HCT116 (cell line): ENCODE measurements at regions not wholly inside any gene's neighbourhood (a gene's known extent, or its start where the extent isn't known, plus 50 kb on each side); places are given as distances from the start of the nearest gene placed in this dataset.

Experiments
- ATAC-seq: fragments of 200-7000 bp; cut with Tn5 transposase; 2 replicates; pipeline ENCODE4 v1.9.1; 2020; ENCODE audit warnings: mild to moderate bottlenecking, moderate library complexity
- BruUV-seq: library from RNA; stranded (reverse); fragments of 400-500 nt; replicated peaks from 2 replicates; lab custom pipeline; 2021; lab: Mats Ljungman, UMichigan
- CTCF ChIA-PET: fragments of 300-600 bp; sonication (Branson Sonifier 250); formaldehyde crosslinking; loops from one replicate; lab custom pipeline; 2021; ENCODE audit warnings: antibody characterized with exemption; lab: Charles Lee
- POLR2A ChIA-PET: fragments of 300-600, 350-600 bp; sonication (Branson Sonifier 250); formaldehyde crosslinking; loops from one replicate; lab custom pipeline; 2021; ENCODE audit warnings: antibody characterized with exemption; lab: Charles Lee
- RAD21 ChIA-PET, 2 experiments: fragments of 300-600 bp; sonication (Branson Sonifier 250); formaldehyde crosslinking; loops; one replicate each; lab custom pipeline; 2023; ENCODE audit warnings: low total read pairs in 2 of 2; ENCODE audit not compliant: uncharacterized antibody in 2 of 2, unreplicated experiment in 2 of 2, low non-redundant PET in 1 of 2; lab: Charles Lee
- DNase-seq: peaks from one replicate; pipeline ENCODE4 v3.0.0-alpha.2; 2010; ENCODE audit warnings: low read depth, low spot score
- H2AFZ ChIP-seq: fragments of 200-600 bp; shearing (Covaris generic), sonication (generic); 2 replicates; pipeline ENCODE4 v1.6.1; 2017; ENCODE audit warnings: low read depth, mixed run types, mixed read lengths, antibody characterized with exemption, low read length; ENCODE audit not compliant: poor library complexity, severe bottlenecking
- H3K27ac ChIP-seq: 2 replicates; pipeline ENCODE4 v1.5.1; 2012; ENCODE audit warnings: low read depth, low read length
- H3K27me3 ChIP-seq: fragments of 200-600 bp; sonication (generic); 2 replicates; pipeline ENCODE4 v1.6.1; 2016; ENCODE audit warnings: mixed run types, low read length, mixed read lengths; ENCODE audit not compliant: insufficient read depth
- H3K36me3 ChIP-seq, 2 experiments: fragments of 200-500 bp in 1 of 2; fragments of 200-600 bp in 1 of 2; sonication (Bioruptor generic) in 1 of 2; sonication (generic) in 1 of 2; 2 replicates each; pipeline versions ENCODE4 v1.5.1 to v1.6.1; 2014 to 2016; ENCODE audit warnings: low read length in 2 of 2, inconsistent platforms in 1 of 2, mixed read lengths in 1 of 2, mixed run types in 1 of 2; ENCODE audit not compliant: insufficient read depth in 2 of 2, control insufficient read depth in 1 of 2
- H3K4me1 ChIP-seq, 2 experiments: fragments of 200-600 bp in 1 of 2; sonication (generic) in 1 of 2; 2 replicates each; pipeline versions ENCODE4 v1.5.1 to v1.6.1; 2012 to 2017; ENCODE audit warnings: low read length in 2 of 2, inconsistent platforms in 1 of 2, mild to moderate bottlenecking in 1 of 2, mixed read lengths in 1 of 2, mixed run types in 1 of 2, moderate library complexity in 1 of 2; ENCODE audit not compliant: insufficient read depth in 2 of 2, control insufficient read depth in 1 of 2
- H3K4me2 ChIP-seq: fragments of 200-600 bp; sonication (generic); 2 replicates; pipeline ENCODE4 v1.6.1; 2017; ENCODE audit warnings: mixed run types, low read length, mixed read lengths
- H3K4me3 ChIP-seq, 2 experiments: fragments of 200-600 bp in 1 of 2; sonication (generic) in 1 of 2; replicated peaks in 1 of 2; 2 replicates each; pipeline ENCODE4 v1.5.1; 2011 to 2016; ENCODE audit warnings: low read length in 2 of 2, control low read depth in 1 of 2, low read depth in 1 of 2, mild to moderate bottlenecking in 1 of 2, mixed read lengths in 1 of 2, mixed run types in 1 of 2
- H3K79me2 ChIP-seq: fragments of 200-600 bp; sonication (generic); 2 replicates; pipeline ENCODE4 v1.6.1; 2017; ENCODE audit warnings: mild to moderate bottlenecking, mixed run types, low read length, moderate library complexity, mixed read lengths; ENCODE audit not compliant: insufficient read depth
- H3K9ac ChIP-seq: fragments of 200-600 bp; sonication (generic); 2 replicates; pipeline ENCODE4 v1.6.1; 2016; ENCODE audit warnings: low read length, mixed read lengths
- H3K9me2 ChIP-seq: fragments of 200-600 bp; sonication (generic), shearing (Covaris generic); 2 replicates; pipeline ENCODE4 v1.6.1; 2017; ENCODE audit warnings: mixed run types, mild to moderate bottlenecking, moderate library complexity; ENCODE audit not compliant: insufficient read depth
- H3K9me3 ChIP-seq, 2 experiments: fragments of 200-500 bp in 1 of 2; fragments of 200-600 bp in 1 of 2; sonication (Bioruptor generic) in 1 of 2; sonication (generic) in 1 of 2; 2 replicates each; pipeline ENCODE4 v1.6.1; 2014 to 2017; ENCODE audit warnings: low read length in 2 of 2, mixed read lengths in 2 of 2, inconsistent platforms in 1 of 2, low read depth in 1 of 2, mild to moderate bottlenecking in 1 of 2, mixed run types in 1 of 2, moderate library complexity in 1 of 2; ENCODE audit not compliant: control insufficient read depth in 1 of 2, insufficient read depth in 1 of 2
- H4K20me1 ChIP-seq: fragments of 200-600 bp; sonication (generic), shearing (Covaris generic); 2 replicates; pipeline ENCODE4 v1.6.1; 2017; ENCODE audit warnings: mixed run types, mild to moderate bottlenecking, moderate library complexity; ENCODE audit not compliant: insufficient read depth
- CEBPB ChIP-seq: IDR thresholded peaks from 2 replicates; pipeline ENCODE4 v1.6.1; 2012; ENCODE audit warnings: low read depth
- EGR1 ChIP-seq: IDR thresholded peaks from 2 replicates; pipeline ENCODE4 v1.6.1; 2012; ENCODE audit warnings: low read depth
- EZH2 ChIP-seq: fragments of 200-600 bp; sonication (generic); IDR thresholded peaks from 2 replicates; pipeline ENCODE4 v1.6.1; 2017; ENCODE audit warnings: antibody characterized with exemption, mixed run types
- EZH2phosphoT487 ChIP-seq: fragments of 200-600 bp; IDR thresholded peaks from 2 replicates; pipeline ENCODE4 v1.6.1; 2018; ENCODE audit warnings: antibody characterized with exemption, borderline replicate concordance
- JUND ChIP-seq: IDR thresholded peaks from 2 replicates; pipeline ENCODE4 v1.6.1; 2012
- POLR2A ChIP-seq: IDR thresholded peaks from 2 replicates; pipeline ENCODE4 v1.7.0; 2011; ENCODE audit warnings: borderline replicate concordance; ENCODE audit not compliant: insufficient read depth, insufficient read length; ENCODE audit errors: extremely low read depth
- POLR2AphosphoS5 ChIP-seq: IDR thresholded peaks from 2 replicates; pipeline ENCODE4 v1.6.1; 2011; ENCODE audit warnings: mild to moderate bottlenecking, low read depth, low read length, moderate library complexity
- RAD21 ChIP-seq: IDR thresholded peaks from 2 replicates; pipeline ENCODE4 v1.6.1; 2012; ENCODE audit warnings: low read depth, mild to moderate bottlenecking
- SIN3A ChIP-seq: IDR thresholded peaks from 2 replicates; pipeline ENCODE4 v1.6.1; 2012; ENCODE audit warnings: low read depth
- SRF ChIP-seq: IDR thresholded peaks from 2 replicates; pipeline ENCODE4 v1.6.1; 2012; ENCODE audit warnings: low read depth
- TCF7L2 ChIP-seq: IDR thresholded peaks from 2 replicates; pipeline ENCODE4 v1.7.0; 2011; ENCODE audit warnings: borderline replicate concordance, inconsistent platforms; ENCODE audit not compliant: insufficient read depth, insufficient read length; ENCODE audit errors: extremely low read depth
- YY1 ChIP-seq: IDR thresholded peaks from 2 replicates; pipeline ENCODE4 v1.6.1; 2011; ENCODE audit warnings: low read length, low read depth, moderate library complexity, mild to moderate bottlenecking; ENCODE audit not compliant: insufficient replicate concordance; ENCODE audit errors: extremely low read depth
- ZFX ChIP-seq: fragments of 450-650 bp; IDR thresholded peaks from 2 replicates; pipeline ENCODE4 v1.6.1; 2017
- ZNF274 ChIP-seq: fragments of 200-500 bp; sonication (Bioruptor generic); IDR thresholded peaks from 2 replicates; pipeline ENCODE4 v1.6.1; 2014; ENCODE audit warnings: mild to moderate bottlenecking, low read depth, low read length, inconsistent platforms
- intact Hi-C: fragments of 100-400 bp; cut with micrococcal nuclease; formaldehyde crosslinking; loops from 2 replicates; pipeline ENCODE4 v1.10.0; 2022
- TF ChIP-seq, protein P1 (sequence below): IDR thresholded peaks from 2 replicates; pipeline ENCODE4 v1.6.1; 2012
- TF ChIP-seq, protein P2 (sequence below): IDR thresholded peaks from 2 replicates; pipeline ENCODE4 v1.6.1; 2012; ENCODE audit warnings: low read depth
- TF ChIP-seq, protein P3 (sequence below), 3 experiments: fragments of 200-600 bp in 1 of 3; sonication (generic) in 1 of 3; IDR thresholded peaks in 2 of 3; conservative IDR thresholded peaks in 1 of 3; 2 replicates each; pipeline ENCODE4 v1.5.1; 2012 to 2017; ENCODE audit warnings: low read depth in 2 of 3, low read length in 2 of 3, antibody characterized with exemption in 1 of 3, borderline replicate concordance in 1 of 3, control low read depth in 1 of 3, mild to moderate bottlenecking in 1 of 3, mixed read lengths in 1 of 3, mixed run types in 1 of 3, moderate library complexity in 1 of 3; ENCODE audit not compliant: insufficient read depth in 1 of 3
- TF ChIP-seq, protein P4 (sequence below): IDR thresholded peaks from 2 replicates; pipeline ENCODE4 v1.6.1; 2011; ENCODE audit warnings: mild to moderate bottlenecking, low read length, moderate library complexity; ENCODE audit not compliant: insufficient replicate concordance; ENCODE audit errors: extremely low read depth
- TF ChIP-seq, protein P5 (sequence below): IDR thresholded peaks from 2 replicates; pipeline ENCODE4 v1.6.1; 2012

DNA sequence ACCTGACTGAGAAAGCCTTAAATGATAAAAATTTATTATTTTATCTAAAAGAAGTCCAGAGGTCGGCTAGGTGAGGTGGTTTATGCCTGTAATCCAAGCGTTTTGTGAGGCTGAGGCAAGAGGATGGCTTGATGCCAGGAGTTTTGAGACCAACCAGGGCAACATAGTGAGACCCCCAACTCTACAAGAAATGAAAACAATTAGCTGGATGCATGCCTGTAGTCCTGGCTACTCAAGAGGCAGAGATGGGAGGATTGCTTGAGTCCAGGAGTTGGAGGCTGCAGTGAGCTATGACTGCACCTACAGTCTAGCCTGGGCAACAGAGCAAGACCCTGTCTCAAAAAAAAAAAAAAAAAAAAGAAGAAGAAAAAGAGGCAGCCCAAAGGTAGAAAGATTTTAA lies 179.9 kb upstream of the KIF2A start:
- Histone ChIP-seq H3K9ac (no peak overlapping the region), H2AFZ (no peak overlapping the region), H3K79me2 (no peaks in the 10 kb centered on the region), H3K4me3 (no peak overlapping the region), H3K4me2 (no peak overlapping the region), H3K9me3 (no peaks in the 10 kb centered on the region), H3K9me2 (no peaks in the 10 kb centered on the region; the same call in 1 of the 2 replicates), H3K36me3 (no peaks in the 10 kb centered on the region), H3K27me3 (peaks cover 3% of the 10 kb centered on the region), H4K20me1 (no peaks in the 10 kb centered on the region), H3K27ac (no peak overlapping the region), H3K4me1 (no peaks in the 10 kb centered on the region)
- ATAC-seq (no peak), DNase-seq (no peak)
- RAD21 ChIA-PET: interaction anchor here in 1 of 2 experiments (0.6 kb wide), 1 partner anchor 381 kb away, joined by 4 read pairs; no protein-coding TSS in a partner anchor
- BruUV-seq: no TSS peak
- POLR2A ChIA-PET: no interaction called here
- intact Hi-C loops: no loop called here
- TF ChIP-seq YY1 (no peak), JUND (no peak), ZFX (no peak), ZNF274 (no peak), SIN3A (no peak), TCF7L2 (no peak), POLR2A (no peak), EZH2phosphoT487 (no peak), RAD21 (no peak), SRF (no peak), POLR2AphosphoS5 (no peak), EZH2 (no peak), EGR1 (no peak), CEBPB (no peak)
- TF ChIP-seq, protein P1, sequence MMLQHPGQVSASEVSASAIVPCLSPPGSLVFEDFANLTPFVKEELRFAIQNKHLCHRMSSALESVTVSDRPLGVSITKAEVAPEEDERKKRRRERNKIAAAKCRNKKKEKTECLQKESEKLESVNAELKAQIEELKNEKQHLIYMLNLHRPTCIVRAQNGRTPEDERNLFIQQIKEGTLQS: no peak
- TF ChIP-seq, protein P2, sequence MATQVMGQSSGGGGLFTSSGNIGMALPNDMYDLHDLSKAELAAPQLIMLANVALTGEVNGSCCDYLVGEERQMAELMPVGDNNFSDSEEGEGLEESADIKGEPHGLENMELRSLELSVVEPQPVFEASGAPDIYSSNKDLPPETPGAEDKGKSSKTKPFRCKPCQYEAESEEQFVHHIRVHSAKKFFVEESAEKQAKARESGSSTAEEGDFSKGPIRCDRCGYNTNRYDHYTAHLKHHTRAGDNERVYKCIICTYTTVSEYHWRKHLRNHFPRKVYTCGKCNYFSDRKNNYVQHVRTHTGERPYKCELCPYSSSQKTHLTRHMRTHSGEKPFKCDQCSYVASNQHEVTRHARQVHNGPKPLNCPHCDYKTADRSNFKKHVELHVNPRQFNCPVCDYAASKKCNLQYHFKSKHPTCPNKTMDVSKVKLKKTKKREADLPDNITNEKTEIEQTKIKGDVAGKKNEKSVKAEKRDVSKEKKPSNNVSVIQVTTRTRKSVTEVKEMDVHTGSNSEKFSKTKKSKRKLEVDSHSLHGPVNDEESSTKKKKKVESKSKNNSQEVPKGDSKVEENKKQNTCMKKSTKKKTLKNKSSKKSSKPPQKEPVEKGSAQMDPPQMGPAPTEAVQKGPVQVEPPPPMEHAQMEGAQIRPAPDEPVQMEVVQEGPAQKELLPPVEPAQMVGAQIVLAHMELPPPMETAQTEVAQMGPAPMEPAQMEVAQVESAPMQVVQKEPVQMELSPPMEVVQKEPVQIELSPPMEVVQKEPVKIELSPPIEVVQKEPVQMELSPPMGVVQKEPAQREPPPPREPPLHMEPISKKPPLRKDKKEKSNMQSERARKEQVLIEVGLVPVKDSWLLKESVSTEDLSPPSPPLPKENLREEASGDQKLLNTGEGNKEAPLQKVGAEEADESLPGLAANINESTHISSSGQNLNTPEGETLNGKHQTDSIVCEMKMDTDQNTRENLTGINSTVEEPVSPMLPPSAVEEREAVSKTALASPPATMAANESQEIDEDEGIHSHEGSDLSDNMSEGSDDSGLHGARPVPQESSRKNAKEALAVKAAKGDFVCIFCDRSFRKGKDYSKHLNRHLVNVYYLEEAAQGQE: no peak
- TF ChIP-seq, protein P3, sequence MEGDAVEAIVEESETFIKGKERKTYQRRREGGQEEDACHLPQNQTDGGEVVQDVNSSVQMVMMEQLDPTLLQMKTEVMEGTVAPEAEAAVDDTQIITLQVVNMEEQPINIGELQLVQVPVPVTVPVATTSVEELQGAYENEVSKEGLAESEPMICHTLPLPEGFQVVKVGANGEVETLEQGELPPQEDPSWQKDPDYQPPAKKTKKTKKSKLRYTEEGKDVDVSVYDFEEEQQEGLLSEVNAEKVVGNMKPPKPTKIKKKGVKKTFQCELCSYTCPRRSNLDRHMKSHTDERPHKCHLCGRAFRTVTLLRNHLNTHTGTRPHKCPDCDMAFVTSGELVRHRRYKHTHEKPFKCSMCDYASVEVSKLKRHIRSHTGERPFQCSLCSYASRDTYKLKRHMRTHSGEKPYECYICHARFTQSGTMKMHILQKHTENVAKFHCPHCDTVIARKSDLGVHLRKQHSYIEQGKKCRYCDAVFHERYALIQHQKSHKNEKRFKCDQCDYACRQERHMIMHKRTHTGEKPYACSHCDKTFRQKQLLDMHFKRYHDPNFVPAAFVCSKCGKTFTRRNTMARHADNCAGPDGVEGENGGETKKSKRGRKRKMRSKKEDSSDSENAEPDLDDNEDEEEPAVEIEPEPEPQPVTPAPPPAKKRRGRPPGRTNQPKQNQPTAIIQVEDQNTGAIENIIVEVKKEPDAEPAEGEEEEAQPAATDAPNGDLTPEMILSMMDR (IDR thresholded peaks at IDR 0.05 in 2 of 3, conservative IDR thresholded peaks at IDR 0.05 in 1 of 3; ENCODE audit: borderline replicate concordance in 1 of 3, insufficient read depth in 1 of 3, low read depth in 2 of 3, low read length in 2 of 3): no peak
- TF ChIP-seq, protein P4, sequence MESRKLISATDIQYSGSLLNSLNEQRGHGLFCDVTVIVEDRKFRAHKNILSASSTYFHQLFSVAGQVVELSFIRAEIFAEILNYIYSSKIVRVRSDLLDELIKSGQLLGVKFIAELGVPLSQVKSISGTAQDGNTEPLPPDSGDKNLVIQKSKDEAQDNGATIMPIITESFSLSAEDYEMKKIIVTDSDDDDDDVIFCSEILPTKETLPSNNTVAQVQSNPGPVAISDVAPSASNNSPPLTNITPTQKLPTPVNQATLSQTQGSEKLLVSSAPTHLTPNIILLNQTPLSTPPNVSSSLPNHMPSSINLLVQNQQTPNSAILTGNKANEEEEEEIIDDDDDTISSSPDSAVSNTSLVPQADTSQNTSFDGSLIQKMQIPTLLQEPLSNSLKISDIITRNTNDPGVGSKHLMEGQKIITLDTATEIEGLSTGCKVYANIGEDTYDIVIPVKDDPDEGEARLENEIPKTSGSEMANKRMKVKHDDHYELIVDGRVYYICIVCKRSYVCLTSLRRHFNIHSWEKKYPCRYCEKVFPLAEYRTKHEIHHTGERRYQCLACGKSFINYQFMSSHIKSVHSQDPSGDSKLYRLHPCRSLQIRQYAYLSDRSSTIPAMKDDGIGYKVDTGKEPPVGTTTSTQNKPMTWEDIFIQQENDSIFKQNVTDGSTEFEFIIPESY: no peak
- TF ChIP-seq, protein P5, sequence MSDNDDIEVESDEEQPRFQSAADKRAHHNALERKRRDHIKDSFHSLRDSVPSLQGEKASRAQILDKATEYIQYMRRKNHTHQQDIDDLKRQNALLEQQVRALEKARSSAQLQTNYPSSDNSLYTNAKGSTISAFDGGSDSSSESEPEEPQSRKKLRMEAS: no peak
- TF ChIP-seq, all 23 proteins: peak for 0
- CTCF ChIA-PET: no interaction called here
